Breast epithelium (tissue), 4 donors: ENCODE measurements at regions not wholly inside any gene's neighbourhood (a gene's known extent, or its start where the extent isn't known, plus 50 kb on each side); places are given as distances from the start of the nearest gene placed in this dataset.
"Not testable (repeated sequence)": the region's sequence is repeated elsewhere in the genome, so short reads cannot be mapped to it uniquely, and the experiment has no call there.

Experiments
- DNase-seq, 2 donors: peaks; one replicate each; pipeline ENCODE4 v3.0.0-alpha.2; 2019; ENCODE audit warnings: low spot score in 2 of 2
- H3K27ac ChIP-seq, 2 donors: fragments of 200-600 bp; sonication (generic) in 1 of 2; one replicate each; pipeline ENCODE4 v1.5.1; 2016 to 2019; ENCODE audit warnings: mild to moderate bottlenecking in 1 of 2
- H3K27me3 ChIP-seq, 2 donors: fragments of 200-600 bp; sonication (generic) in 1 of 2; one replicate each; pipeline versions ENCODE4 v1.5.1 to v1.6.0; 2017 to 2019; ENCODE audit warnings: control low read depth in 1 of 2, mild to moderate bottlenecking in 1 of 2
- H3K36me3 ChIP-seq: fragments of 200-600 bp; one replicate; pipeline ENCODE4 v1.5.1; 2019
- H3K4me1 ChIP-seq, 2 donors: fragments of 200-600 bp; sonication (generic); one replicate each; pipeline ENCODE4 v1.5.1; 2016 to 2019; ENCODE audit warnings: control low read depth in 1 of 2
- H3K4me3 ChIP-seq, 3 donors: fragments of 200-600 bp; sonication (generic); 1 replicate in 2 of 3; 2 replicates in 1 of 3; pipeline ENCODE4 v1.5.1; 2016 to 2019; ENCODE audit warnings: mild to moderate bottlenecking in 3 of 3, moderate library complexity in 2 of 3
- H3K9me3 ChIP-seq, 2 donors: fragments of 200-600 bp; sonication (generic) in 1 of 2; one replicate each; pipeline ENCODE4 v1.5.1; 2016 to 2019; ENCODE audit warnings: control low read depth in 1 of 2
- POLR2A ChIP-seq: fragments of 450-650 bp; IDR thresholded peaks from one replicate; pipeline ENCODE4 v1.6.1; 2016; ENCODE audit warnings: antibody characterized with exemption, mild to moderate bottlenecking, moderate library complexity
- POLR2AphosphoS5 ChIP-seq, 3 donors: sonication (generic); formaldehyde crosslinking; IDR thresholded peaks; one replicate each; pipeline ENCODE4 v1.6.1; 2017; ENCODE audit warnings: antibody characterized with exemption in 3 of 3
- intact Hi-C: fragments of 100-400 bp; cut with DNase I; formaldehyde crosslinking; loops from one replicate; pipeline ENCODE4 v1.15.1; 2023; ENCODE audit warnings: low total_unique reads
- TF ChIP-seq, protein P1 (sequence below), 3 donors: fragments of 450-650 bp; IDR thresholded peaks; one replicate each; pipeline ENCODE4 v1.5.1; 2016 to 2017; ENCODE audit warnings: antibody characterized with exemption in 3 of 3, mild to moderate bottlenecking in 3 of 3, moderate library complexity in 3 of 3

DNA sequence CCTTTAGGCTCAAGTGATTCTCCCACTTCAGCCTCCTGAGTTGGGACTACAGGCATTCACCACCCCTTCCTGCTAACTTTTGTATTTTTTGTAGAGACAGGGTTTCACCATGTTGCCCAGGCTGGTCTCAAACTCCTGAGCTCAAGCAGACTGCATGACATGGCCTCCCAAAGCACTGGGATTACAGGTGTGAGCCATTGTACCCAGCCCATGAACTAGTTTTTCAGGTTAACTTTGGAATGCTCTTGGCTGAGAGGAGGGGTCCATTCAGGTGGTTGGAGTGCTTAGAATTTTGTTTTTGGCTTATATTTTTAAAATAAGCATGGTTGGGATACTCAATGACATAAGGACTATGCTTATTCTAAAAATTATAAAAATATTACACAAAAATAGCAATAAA lies 355.7 kb upstream of the MAGEB16 start:
- H3K4me1 ChIP-seq = no peaks in the 10 kb centered on the region
- TF ChIP-seq POLR2AphosphoS5 (IDR thresholded peaks at IDR 0.05) = no peak
- TF ChIP-seq POLR2A = no peak
- TF ChIP-seq, protein P1, sequence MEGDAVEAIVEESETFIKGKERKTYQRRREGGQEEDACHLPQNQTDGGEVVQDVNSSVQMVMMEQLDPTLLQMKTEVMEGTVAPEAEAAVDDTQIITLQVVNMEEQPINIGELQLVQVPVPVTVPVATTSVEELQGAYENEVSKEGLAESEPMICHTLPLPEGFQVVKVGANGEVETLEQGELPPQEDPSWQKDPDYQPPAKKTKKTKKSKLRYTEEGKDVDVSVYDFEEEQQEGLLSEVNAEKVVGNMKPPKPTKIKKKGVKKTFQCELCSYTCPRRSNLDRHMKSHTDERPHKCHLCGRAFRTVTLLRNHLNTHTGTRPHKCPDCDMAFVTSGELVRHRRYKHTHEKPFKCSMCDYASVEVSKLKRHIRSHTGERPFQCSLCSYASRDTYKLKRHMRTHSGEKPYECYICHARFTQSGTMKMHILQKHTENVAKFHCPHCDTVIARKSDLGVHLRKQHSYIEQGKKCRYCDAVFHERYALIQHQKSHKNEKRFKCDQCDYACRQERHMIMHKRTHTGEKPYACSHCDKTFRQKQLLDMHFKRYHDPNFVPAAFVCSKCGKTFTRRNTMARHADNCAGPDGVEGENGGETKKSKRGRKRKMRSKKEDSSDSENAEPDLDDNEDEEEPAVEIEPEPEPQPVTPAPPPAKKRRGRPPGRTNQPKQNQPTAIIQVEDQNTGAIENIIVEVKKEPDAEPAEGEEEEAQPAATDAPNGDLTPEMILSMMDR (IDR thresholded peaks at IDR 0.05) = no peak
- peaks cover 0 to 7% of the 10 kb centered on the region in 2 donors for H3K27me3 ChIP-seq
- no peaks in the 10 kb centered on the region for H3K9me3 ChIP-seq
- intact Hi-C loops = no loop called here
- no peak overlapping the region for H3K27ac ChIP-seq
- H3K36me3 ChIP-seq = no peaks in the 10 kb centered on the region
- H3K4me3 ChIP-seq = no peak overlapping the region
- DNase-seq = no peak

DNA sequence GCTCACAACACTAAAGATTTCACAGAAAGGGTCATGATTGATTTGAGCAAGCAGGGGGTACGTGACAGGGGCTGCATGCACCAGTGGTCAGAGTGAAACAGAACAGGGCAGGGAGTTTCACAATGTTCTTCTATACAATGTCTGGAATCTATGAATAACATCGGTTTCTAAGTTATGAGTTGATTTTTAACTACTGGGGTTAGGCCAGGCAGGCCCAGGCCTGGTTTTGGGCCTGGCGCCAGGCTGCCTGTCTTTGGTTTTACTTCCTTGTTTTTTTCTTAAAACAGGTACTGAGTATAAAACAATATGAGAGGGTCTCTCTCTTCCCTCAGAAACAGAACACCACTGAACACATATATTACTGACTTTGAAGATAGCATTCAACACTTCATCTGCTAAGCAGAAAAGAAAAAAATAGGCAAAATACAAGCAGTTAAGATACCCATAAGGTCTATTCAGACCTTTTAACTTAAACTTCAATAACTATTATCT lies 355.0 kb upstream of the MAGEB16 start:
- H3K27ac ChIP-seq, intact Hi-C loops, H3K36me3 ChIP-seq, H3K4me3 ChIP-seq, H3K9me3 ChIP-seq, H3K27me3 ChIP-seq, H3K4me1 ChIP-seq: not testable (repeated sequence)
- peak; percentile 18 to 43 for DNase-seq

DNA sequence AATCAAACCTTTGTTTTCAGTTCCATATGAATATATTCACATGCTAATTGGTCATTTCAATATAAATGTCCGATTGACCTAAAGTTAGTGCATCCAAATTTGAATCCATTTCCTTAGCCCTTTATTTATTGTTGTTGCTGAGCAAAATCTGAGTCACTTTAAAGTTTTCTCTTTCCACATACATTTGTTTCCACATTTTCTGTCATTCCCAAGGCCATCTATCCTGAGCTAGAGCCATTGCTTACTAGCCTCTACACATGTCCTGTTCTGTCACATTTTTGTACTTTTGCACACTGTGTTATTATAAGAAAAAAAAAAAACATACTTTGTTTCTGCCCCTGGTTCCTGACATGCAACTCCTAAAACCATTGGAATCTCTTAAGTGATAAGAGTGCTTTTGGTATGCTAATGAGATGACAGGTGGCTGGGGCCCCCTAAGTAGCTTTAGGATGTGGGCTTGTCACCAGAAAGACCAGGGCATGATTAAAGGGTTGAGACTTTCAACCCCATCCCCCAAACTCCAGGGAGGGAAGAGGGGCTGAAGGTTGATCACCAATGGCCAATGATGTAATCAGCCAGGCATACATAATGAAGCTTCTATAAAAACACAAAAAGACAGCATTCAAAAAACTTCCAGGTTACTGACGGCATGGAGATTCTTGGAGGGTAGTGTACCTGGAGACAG lies 353.3 kb upstream of the MAGEB16 start:
- DNase-seq = no peak
- Histone ChIP-seq H3K9me3 (no peaks in the 10 kb centered on the region), H3K27ac (no peak overlapping the region), H3K4me3 (no peak overlapping the region), H3K27me3 (peaks cover 0 to 7% of the 10 kb centered on the region in 2 donors), H3K4me1 (no peaks in the 10 kb centered on the region), H3K36me3 (no peaks in the 10 kb centered on the region)
- intact Hi-C loops = no loop called here
- TF ChIP-seq POLR2A (no peak), POLR2AphosphoS5 (IDR thresholded peaks at IDR 0.05) (no peak)
- TF ChIP-seq, protein P1 (IDR thresholded peaks at IDR 0.05) = no peak

DNA sequence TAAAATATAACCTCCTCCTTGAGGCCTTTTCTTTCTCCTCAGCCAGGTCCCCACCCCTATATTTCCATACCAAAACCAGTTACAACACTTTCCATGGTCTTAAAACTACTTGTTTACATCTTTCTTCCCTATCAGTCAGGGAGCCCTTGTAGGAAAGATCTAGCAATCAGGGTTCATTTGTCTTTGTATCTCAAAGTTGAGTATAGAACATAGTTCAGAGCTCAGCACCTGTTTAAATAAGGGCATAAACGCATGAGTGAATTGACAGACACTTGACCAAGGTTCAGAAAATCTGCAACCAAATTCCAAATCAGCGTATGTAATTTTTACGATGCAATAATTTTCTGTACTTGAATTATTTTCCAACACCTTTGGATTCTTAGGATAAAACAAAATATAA lies 352.2 kb upstream of the MAGEB16 start:
- DNase-seq = no peak
- intact Hi-C loops = loop anchor here (2.0 kb wide), 1 partner anchor 49 kb away; no protein-coding TSS in a partner anchor
- H3K9me3 ChIP-seq = no peaks in the 10 kb centered on the region
- peaks cover 0 to under 1% of the 10 kb centered on the region in 2 donors for H3K27me3 ChIP-seq
- no peaks in the 10 kb centered on the region for H3K4me1 ChIP-seq
- TF ChIP-seq POLR2AphosphoS5 (IDR thresholded peaks at IDR 0.05) (no peak), POLR2A (no peak)
- TF ChIP-seq, protein P1 (IDR thresholded peaks at IDR 0.05) = no peak
- H3K4me3 ChIP-seq = no peak overlapping the region
- no peaks in the 10 kb centered on the region for H3K36me3 ChIP-seq
- no peak overlapping the region for H3K27ac ChIP-seq

DNA sequence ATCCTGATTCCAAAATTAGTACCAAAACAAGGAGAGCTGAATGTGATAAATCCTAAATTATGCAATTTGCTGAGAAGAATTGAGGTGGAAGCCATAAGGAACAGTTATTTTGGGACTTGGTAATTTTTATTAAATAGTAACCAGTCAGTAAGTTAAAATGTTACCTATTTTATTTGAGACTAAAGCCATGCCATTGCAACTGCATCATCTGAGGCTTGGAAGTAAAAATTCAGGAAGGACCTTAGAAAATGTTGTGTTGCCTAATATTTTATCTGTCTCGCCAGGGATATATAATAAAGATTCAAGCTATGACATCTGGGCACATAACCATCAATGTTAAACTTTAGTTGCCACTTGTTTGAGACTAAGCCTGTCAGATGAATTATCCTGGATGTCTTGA lies 341.3 kb upstream of the MAGEB16 start:
- H3K9me3 ChIP-seq = no peaks in the 10 kb centered on the region
- H3K4me3 ChIP-seq = no peak overlapping the region
- no peaks in the 10 kb centered on the region for H3K36me3 ChIP-seq
- no peak overlapping the region for H3K27ac ChIP-seq
- peaks cover 0 to 8% of the 10 kb centered on the region in 2 donors for H3K27me3 ChIP-seq
- no peak for TF ChIP-seq POLR2AphosphoS5 (IDR thresholded peaks at IDR 0.05)
- no peak for TF ChIP-seq POLR2A
- TF ChIP-seq, protein P1 (IDR thresholded peaks at IDR 0.05) = no peak
- intact Hi-C loops = no loop called here
- DNase-seq = no peak
- H3K4me1 ChIP-seq = no peaks in the 10 kb centered on the region
